ENCODE measurements at regions not wholly inside any gene's neighbourhood (a gene's known extent, or its start where the extent isn't known, plus 50 kb on each side); places are given as distances from the start of the nearest gene placed in this dataset.

DNA sequence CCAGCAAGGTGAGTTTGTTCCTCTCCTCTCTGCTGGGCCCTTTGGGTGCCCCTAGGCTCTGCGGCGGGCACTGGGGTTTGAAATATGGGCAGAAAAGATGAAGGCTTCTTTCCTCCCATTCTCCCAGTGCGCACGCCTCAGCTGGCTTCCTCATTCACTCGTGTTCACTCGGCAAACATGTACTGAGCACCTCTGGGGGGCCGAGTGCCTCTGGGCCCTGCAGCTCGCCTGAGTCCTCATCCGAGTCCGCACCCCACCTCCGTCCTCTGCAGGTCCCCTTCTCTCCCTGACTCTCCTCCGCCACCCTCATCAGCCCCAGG is 98.5 kb upstream of the RUNX3 start:
- no peak for DNase-seq (ENCODE audit: low read depth in 4 of 4, low spot score in 3 of 4)

DNA sequence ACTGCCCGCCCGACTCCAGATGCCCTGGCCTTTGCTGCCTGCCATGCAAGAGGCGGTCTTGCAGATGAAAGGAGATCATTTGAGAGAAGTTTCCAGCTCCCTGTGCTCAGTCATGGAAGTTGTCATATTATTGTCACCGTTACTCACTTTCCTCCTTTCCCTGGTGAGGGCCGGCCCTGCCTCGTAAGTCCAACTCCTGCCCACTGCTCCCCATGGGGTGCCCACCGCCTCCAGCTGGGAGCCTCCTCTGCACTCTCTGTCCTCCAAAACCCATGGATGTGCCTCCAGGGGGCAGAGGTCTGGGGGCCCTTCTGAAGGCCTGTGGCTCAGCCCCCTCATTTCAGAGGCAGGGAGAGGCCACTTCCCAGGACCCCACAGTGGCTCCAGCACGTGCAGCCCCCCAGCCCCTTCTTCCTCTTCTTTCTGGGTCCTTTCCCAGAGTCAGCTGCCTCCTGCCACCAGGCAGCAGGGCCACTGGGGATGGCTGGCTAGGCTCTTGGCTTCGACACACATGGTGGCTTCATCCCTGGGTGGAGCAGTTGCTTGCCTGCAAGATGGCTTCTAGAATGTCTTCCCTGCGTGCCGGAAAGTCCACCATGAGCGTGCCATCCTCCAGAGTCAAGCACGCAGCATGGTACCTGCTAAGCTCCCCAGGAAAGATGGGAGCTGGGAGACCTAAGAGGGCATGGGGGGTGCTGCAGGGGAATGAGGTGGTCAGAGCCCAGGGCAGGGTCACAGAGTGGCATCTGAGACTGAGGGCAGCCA is 97.9 kb upstream of the RUNX3 start:
- no peak for DNase-seq (ENCODE audit: low read depth in 4 of 4, low spot score in 3 of 4)

DNA sequence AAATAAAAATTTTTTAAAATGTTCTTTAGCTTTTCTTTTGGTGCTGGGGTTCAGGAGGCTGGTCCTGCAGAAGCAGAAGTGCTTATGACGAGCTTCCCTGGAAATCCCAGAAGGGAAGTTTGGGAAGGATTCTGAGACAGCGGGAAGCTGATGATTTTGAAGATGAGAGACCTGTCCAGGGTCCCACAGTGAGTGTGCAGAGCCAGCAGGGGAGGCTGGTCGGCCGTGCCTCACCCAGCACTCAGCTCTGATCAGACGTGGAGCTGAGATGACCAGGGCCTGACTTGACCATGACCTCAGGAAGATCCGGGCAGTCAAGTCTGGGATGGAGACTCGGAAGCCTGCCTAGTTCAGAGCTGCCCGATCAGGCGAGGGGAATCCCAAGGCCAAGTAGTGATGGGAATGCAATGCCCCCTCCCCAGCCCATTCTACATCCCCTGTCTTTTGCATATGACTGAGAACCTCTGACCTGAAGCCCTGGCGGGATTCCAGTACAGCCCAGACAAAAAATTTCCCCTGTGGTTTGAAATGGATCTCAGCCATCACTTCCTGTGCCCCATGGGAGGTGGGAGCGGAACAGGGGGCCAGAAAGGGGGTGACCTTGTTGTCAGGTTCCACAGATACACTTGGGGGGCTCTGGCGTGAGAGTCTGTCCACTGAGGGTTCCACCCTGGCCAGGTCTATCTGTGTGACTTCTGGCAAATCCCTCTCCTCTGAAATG is 96.8 kb upstream of the RUNX3 start:
- no peak for DNase-seq (ENCODE audit: low read depth in 4 of 4, low spot score in 3 of 4)

DNA sequence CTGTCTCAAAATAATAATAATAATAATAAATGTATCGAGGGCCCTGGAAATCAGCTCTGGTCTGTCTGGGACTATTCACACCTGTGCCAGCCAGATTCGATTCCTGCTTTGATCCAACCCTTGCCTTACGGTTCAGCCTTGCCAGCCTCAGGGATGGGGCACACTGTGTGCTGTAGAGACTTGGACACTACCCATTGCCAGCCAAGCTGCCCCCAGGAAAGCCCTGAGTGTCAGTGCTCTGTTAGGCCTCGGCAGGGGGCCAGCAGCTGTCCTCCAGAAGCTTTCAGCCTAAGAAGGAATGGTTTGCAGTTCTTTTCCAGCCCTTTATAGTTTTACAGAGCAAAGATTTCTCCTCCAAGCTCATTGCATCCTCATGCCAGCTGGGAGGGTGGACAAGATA is 96.2 kb upstream of the RUNX3 start:
- no peak for DNase-seq (ENCODE audit: low read depth in 4 of 4, low spot score in 3 of 4)

DNA sequence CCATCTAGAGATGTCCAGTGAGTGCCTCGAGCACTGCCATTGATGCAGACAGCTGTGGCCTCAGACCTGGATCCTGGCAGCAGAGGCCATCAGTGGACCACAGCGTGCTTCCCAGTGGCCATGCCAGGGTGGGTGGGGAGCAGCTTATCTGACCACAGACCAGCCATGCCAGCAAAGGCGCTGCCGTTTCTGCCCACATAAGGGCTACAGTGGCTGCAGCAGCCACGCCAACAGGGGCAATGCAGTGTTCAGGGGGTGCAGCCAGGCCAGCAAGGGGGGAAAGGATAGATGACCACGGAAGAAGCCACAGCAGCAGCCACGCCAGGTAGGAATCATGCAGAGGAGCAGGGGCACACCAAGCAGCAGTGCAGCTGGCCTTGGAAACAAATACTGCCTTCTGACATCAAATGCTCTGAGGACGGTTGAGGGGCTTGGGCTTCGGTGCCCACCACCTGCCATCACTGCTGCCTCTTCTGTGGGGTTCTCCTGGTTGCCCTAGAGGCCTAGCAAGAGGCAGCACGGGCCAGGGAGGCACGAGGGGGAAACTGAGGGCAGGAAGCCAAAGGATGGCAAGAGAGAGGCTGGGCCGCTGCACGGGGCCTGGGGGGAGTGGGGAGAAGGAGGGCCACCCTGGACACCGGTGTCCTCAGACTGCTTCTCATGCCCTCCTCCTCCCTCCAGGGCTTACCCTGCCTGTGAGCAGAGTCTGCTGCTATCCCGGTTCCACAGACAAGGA is 94.7 kb upstream of the RUNX3 start:
- no peak for DNase-seq (ENCODE audit: low read depth in 4 of 4, low spot score in 3 of 4)

DNA sequence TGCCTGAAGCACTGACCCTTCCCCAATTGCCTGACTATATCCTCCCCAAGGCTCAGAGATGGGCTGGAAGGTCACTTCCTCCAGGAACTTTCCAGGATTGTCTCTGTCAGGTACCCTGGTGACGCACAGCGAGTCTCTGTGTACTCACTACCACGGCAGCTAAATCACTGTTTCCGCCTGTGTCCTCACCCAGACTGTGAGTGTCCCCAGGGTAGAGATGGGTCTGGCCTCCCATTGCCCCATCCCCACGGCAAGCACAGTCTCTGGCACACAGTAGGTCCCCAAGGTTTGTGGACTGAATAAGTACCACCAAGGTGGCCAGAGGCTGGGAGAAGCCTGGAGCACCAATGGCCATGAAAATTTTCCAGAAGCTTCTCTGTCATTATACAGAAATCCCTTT is 93.8 kb upstream of the RUNX3 start:
- no peak for DNase-seq (ENCODE audit: low read depth in 4 of 4, low spot score in 3 of 4)

DNA sequence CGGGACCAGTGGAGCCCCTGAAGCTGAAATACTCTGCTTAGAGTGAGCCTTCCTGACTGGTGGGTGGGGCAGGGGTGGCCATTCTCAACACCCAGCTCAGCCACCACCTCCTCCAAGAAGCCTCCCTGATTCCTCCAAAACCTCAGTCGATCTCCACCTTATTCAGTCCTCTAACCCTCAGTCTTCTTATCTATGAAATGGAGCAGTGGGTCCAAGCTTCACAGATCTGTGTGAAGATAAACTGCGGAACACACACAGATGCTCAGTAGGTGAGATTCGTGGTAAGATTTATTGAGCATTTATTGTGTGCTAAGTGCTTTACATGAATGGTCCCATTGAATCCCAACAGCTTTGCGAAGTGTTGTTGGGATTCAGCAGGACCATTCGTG is 93.1 kb upstream of the RUNX3 start:
- no peak for DNase-seq (ENCODE audit: low read depth in 4 of 4, low spot score in 3 of 4)

DNA sequence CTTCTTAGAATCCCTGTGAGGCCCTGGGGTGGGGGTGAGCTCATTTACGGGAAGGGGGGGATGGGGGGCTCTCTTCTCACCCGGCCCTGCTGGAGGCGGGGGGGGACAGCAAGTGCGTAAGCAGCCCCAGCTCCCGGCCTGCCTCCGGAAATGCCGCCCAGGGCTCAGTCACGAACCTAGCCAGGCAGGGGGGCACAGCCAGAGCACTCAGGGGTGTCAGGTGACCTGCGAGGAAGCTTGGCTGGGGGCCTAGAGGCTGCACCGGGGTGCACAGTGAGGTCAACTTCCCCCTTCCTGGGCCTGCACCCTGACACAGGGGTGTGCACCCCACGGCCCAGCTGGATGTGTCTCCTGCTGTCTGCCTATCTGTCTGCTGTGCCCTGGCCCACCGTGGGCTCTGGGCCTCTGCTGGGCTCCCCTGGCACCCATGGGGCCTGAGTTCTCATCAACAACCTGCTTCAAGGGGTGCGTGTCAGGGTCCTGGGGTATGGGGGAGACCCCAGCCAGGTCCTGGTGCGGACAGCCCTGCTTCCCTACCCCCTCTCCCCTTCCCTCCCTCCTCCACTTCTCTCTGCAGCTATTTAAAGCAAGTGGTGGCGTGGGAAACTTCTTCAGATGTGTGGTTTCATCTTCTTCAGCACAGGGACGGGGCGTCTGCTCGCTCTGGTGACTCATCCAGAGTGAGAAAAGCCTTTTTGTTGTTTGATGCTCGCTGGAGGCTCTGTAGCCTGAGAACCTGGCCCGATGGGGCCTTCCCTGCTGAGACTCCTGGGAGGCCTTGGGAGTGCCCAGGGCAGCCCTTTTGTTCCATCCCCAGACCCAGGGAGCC is 92.5 kb upstream of the RUNX3 start:
- DNase-seq (ENCODE audit: low read depth in 4 of 4, low spot score in 3 of 4), result peak in 1 of 4 donors; percentile 25

DNA sequence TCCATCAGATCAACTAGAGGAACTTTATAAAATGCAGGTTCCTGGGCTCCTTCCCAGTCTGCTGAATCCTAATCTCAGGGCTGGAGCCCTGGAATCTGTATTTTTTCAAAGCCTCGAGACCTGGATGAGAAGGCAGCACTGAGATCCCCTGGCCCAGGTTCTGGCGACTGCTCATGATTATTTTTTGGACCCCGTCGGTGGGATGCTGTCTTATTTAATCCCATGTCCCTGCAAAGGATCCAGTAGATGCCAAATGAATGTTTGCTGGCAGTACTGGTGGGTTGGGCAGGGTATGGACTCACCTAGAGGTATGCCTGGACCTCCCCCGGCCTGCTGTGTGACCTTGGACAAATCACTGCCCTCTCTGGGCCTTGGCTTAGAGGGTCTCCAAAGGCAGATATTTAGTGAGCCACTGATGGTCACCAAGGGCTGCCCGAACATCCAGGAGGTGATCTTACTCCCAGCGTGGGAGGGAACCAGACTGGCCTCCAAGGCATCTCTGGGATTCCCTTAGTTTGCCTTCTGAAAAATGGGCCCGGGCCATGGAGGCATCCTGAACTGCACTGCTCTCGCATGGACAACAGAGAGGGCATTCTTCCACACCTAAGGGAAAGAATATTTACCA is 91.6 kb upstream of the RUNX3 start:
- DNase-seq (ENCODE audit: low read depth in 4 of 4, low spot score in 3 of 4), result no peak

DNA sequence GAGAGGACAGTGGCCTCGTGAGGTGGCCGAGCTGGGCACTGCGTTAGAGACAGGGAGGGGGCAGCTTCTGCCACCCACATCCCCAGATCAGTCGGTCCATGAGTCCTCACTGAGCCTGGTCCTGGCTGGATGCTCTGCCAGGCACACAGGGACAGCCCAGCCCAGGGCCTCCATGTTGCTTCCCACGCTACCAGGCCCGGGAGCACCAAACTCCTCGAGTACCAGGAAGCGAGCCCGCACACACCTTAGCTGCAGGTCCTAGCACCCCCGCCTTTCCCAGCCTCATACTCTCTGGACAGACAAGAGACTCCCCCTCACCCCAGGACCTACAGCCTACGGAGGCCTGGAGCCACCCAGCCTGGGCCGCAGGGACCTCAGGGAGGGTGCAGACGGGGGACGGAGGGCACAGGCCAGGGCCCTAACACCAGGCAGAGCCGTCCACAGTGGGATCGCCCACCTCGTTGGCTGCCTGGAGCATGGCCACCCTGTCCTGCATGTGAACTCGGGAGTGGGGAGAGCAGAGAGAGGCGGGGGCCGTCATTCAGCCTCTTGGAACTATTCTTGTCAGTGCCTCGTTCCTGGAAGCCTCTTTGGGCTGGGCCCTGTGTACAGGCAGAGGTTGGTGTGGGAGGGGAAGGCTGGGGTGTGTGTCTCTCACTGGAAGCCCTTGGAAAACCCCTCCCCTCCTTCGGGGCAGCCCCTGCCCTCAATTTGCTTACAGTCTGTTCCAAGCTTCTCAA is 90.9 kb upstream of the RUNX3 start:
- DNase-seq (ENCODE audit: low read depth in 4 of 4, low spot score in 3 of 4), result no peak

DNA sequence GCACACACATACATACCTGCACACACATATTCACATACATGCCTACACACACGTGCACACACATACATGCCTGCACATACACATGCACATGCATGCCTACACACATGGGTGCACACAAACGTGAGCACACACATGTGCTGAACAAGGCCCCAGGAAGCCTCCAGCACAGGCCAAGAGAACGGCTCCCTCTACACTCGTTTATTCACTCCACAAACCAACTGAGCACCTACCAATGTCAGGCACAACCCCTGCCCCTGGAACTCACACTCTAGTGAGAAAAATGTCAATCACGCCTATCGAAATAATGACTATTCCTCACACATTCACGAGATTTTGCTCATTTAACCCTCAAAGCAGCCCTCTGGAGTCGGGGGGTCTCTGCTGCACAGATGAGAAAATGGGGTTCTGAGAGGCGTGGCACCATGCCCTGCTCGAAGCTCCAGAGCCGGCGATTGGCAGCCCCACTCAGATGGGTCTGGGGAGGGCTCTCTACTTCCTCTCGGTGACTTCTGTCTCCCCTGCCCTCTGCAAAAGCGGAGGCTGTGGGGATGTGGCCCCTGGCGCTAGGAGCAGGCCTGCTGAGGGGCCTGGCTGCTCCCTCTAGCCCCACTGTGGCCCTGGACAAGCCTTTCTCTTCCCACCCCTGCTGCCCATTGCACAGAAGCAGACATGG is 90.2 kb upstream of the RUNX3 start:
- no peak for DNase-seq (ENCODE audit: low read depth in 4 of 4, low spot score in 3 of 4)

DNA sequence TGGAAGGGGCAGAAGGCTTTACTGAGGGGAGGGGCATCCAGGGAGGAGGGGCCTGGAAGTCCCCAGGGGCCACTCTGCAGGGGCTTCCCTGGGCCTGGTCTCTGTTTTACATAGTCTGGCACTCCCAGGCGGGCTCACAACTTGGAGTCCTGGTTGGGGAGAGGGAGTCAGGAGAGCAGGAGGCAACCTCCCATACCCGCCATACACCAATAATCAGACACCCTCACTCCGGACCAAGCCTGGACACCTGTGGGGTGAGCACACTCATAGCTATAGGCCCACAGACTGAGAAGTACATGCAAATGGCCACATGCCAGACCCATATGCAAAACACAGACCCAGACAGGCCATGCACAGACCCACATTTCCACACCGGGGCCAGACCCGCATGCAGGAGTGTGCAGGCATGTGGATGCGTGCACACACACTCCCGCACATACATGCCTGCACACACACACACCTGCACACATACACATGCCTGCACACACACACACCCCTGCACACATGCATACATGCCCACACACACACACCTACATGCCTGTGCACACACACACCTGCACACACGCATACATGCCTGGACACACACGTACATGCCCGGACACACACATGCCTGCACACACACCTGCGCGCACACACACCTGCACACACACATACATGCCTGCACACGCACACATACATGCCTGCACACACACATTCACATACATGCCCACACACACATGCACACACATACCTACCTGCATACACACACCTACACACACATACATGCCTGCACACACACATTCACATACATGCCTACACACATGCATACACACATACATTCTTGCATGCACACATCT is 89.5 kb upstream of the RUNX3 start:
- DNase-seq (ENCODE audit: low read depth in 4 of 4, low spot score in 3 of 4), result no peak

DNA sequence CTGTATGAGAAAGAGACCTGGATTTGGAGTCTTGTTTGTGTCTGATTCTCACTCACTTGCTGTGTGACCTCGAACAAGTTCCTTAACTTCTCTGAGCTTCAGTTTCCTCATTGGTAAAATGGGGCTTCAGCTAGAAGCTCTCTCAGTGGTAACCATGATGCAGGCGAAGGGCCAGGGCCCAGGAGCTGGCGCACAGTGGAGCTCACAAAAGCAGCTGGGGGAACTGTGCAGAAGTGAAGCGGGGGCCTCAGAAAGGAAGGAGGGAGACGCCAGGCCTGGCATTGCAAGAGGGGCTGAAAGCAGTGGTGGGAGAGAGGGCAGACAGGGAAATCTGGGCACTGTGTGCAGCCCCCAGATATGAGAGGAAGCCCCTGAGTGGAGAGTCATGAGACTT is 88.9 kb upstream of the RUNX3 start:
- DNase-seq (ENCODE audit: low read depth in 4 of 4, low spot score in 3 of 4), result no peak

DNA sequence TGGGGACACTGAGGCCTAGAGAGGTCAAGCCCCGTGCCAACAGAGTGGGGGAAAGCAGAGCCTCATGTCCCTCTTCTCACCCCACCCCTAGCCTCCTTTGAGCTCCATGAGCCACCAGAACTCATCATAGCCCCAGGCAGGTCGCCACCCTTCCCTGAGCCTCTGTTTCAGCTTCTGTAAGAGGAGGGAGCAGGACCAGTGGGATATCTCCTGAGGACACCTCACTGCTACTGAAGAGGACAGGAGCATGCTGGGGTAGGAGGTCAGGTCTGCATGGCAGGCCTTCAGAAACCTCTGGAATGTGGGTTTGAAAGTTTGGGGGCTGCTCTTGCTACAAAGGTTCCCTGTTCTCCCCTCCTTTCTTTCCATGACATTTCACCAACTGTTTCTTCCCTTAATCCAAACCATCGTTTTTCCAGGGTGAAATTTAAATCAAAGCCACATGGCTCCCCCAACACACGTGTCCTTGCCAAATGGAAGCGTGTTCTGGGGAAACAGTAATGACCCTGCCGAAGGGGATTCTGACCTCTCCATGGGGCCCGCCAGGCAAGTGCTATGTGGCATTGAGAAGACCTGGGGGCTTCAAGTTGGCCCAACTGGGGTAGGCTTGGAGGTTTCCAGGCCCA is 88.1 kb upstream of the RUNX3 start:
- DNase-seq (ENCODE audit: low read depth in 4 of 4, low spot score in 3 of 4), result no peak

DNA sequence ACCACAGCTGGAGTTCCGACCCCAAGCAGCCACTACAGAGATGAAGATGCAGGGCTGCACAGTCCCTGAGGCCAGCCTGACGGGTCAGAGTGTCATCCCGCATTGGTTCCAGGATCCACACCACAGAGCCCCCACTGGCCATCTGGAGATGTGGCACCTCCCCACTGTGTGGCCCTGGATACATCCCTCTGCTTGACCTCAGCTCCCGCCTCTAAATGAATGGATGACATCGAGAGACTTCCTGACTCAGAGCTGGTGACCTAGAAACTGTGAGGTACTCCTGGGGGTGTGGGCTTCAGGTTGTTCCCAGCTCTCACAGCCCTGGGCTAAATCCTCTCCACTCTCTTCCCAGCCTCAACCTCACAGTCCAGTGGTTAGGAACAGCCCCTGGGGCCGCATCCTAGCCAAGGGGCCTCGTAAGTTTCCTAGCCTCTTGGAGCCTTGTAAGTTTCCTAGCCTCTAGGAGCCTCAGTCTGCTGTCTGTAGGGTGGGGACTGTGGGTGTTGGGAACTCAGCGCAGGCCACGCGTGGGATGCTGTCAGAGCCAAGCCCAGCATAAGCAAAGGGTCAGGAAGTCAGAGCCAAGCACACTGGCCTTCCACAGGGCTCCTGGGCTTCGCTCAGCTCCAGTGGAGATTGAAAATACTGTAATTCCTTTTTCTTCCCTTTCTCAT is 87.5 kb upstream of the RUNX3 start:
- no peak for DNase-seq (ENCODE audit: low read depth in 4 of 4, low spot score in 3 of 4)

DNA sequence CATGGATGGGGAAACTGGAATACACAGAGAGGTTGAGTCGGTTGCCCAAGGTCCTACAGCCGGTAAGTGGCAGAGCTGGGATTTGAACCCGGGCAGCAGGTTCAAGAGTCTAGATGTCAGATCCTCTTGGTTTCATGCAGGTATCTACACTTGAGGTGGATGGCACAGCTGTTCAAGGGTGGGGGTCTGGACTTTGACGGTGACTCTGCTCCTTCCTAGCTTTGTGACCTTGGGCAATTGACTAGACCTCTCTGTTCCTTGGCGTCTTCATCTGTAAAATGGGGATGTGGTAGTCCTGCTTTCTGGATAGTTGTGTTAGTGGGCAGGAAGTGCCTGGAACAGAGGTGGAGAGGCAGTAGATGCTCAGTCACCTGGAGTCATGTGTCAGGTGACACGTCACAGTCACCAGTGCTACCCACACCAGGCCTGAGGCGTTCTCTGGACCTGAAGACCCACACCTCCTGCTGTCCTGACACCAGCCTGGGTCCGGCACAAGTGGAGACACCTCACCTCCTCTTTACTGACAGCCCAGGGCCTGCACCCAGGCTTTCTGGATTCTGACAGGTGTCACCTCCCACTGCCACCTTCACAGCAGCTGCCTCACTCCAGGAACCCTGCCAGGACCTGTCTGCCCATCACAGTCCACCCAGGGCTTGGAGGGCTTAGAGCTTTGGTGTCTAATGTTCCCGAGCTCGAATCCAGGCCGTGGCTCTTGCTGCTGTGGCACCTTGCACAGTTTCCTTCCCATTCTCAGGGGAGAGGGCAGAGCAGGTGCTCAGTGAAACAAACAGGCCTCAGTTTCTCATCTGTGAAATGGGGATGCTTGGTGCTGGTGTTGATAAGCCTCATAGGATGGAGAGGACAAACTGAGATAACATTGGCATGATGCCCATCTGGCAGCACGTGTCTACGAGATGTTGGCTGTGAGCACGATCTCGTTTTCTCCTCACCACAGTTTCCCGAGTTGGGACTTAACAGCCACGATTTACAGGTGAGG is 83.2 kb upstream of the RUNX3 start:
- DNase-seq (ENCODE audit: low read depth in 4 of 4, low spot score in 3 of 4), result no peak

Data from right renal pelvis (tissue), 4 donors.